ENCODE measurements at regions not wholly inside any gene's neighbourhood (a gene's known extent, or its start where the extent isn't known, plus 50 kb on each side); places are given as distances from the start of the nearest gene placed in this dataset.

DNA sequence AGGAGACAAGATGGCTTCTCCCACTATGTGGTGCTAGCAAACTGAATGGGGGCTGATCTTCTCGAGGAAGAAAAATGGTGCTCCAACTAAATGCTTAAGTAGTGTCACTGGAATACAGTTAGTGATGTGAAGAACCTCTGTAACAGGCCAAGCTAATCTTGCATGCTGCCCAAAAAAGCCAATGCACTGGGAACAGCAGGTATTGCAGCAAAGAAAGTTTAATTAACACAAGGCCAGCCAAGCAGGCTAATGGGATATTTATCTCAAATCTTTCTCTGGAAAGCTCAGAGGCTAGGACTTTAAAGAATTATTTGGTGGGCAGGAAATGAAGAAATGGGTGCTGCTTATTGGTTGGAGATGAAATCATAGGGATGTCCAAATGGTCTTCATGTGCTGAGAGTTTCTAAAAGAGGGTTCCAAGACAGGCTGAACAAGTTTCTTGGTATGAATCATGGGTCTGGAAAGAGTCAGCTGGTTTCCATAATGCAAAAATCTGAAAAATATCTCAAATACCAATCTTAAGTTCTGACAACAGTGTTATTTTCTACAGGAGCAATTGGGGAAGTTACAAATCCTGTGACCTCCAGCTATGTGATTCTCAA is 1550.5 kb downstream of the SLITRK5 start:
- Mint-ChIP-seq H3K36me3 (ENCODE audit: low read depth) (no peaks in the 10 kb centered on the region), H3K4me3 (no peak overlapping the region), H3K9me3 (peaks cover 7% of the 10 kb centered on the region), H3K27me3 (no peaks in the 10 kb centered on the region), H3K27ac (no peak overlapping the region), H3K4me1 (no peaks in the 10 kb centered on the region)
- intact Hi-C loops (cut with micrococcal nuclease), result no loop called here
- TF ChIP-seq, protein P1, sequence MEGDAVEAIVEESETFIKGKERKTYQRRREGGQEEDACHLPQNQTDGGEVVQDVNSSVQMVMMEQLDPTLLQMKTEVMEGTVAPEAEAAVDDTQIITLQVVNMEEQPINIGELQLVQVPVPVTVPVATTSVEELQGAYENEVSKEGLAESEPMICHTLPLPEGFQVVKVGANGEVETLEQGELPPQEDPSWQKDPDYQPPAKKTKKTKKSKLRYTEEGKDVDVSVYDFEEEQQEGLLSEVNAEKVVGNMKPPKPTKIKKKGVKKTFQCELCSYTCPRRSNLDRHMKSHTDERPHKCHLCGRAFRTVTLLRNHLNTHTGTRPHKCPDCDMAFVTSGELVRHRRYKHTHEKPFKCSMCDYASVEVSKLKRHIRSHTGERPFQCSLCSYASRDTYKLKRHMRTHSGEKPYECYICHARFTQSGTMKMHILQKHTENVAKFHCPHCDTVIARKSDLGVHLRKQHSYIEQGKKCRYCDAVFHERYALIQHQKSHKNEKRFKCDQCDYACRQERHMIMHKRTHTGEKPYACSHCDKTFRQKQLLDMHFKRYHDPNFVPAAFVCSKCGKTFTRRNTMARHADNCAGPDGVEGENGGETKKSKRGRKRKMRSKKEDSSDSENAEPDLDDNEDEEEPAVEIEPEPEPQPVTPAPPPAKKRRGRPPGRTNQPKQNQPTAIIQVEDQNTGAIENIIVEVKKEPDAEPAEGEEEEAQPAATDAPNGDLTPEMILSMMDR (IDR thresholded peaks at IDR 0.05), result no peak
- CTCF ChIA-PET, result no interaction called here
- DNase-seq (no peak), ATAC-seq (ENCODE audit: low read depth) (no peak)
- POLR2A ChIA-PET, result no interaction called here

DNA sequence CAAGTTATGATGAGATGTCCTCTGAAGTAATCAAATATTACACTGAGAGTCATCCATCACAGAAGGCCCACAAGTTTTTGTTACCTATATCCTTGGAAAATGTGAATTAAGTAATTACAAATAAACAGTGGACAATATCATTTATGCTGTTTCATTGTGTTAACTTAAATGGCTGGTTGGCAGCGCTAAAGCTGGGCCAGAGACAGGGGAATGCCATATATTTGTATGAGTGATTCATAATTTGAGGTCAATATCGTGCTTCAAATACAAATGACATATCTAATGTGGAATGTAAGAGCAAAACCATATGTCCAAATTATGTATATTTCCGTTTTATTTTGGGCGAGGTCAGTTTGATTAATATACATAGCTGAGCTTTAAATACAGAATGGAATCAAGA is 1556.2 kb downstream of the SLITRK5 start:
- POLR2A ChIA-PET, result no interaction called here
- DNase-seq (no peak), ATAC-seq (ENCODE audit: low read depth) (no peak)
- no peaks in the 10 kb centered on the region for H3K27me3 Mint-ChIP-seq
- TF ChIP-seq, protein P1 (IDR thresholded peaks at IDR 0.05), result no peak
- no peaks in the 10 kb centered on the region for H3K4me1 Mint-ChIP-seq
- no peaks in the 10 kb centered on the region for H3K36me3 Mint-ChIP-seq (ENCODE audit: low read depth)
- H3K4me3 Mint-ChIP-seq, result no peak overlapping the region
- CTCF ChIA-PET, result no interaction called here
- no peak overlapping the region for H3K27ac Mint-ChIP-seq
- intact Hi-C loops (cut with micrococcal nuclease), result no loop called here
- H3K9me3 Mint-ChIP-seq, result peaks cover 19% of the 10 kb centered on the region

DNA sequence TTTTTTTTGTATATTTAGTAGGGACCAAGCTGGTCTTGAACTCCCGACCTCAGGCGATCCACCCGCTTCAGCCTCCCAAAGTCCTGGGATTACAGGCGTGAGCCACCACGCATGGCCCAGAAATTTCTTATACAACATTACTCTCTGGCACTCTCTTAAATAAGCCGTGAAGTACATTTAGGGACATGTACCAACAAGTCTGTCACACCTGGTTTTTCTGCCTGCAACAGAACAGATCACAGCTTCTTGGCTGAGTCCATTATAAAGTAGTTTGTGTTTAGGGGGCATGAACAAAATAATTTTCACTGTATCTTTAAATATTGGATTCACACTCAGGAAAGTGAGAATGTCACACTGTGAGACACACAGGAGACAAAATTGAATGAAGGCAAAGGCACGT is 1567.3 kb downstream of the SLITRK5 start:
- POLR2A ChIA-PET, result no interaction called here
- no peak overlapping the region for H3K4me3 Mint-ChIP-seq
- TF ChIP-seq, protein P1 (IDR thresholded peaks at IDR 0.05), result no peak
- DNase-seq, result no peak
- H3K36me3 Mint-ChIP-seq (ENCODE audit: low read depth), result no peaks in the 10 kb centered on the region
- CTCF ChIA-PET, result no interaction called here
- intact Hi-C loops (cut with micrococcal nuclease), result no loop called here
- no peaks in the 10 kb centered on the region for H3K4me1 Mint-ChIP-seq
- no peak for ATAC-seq (ENCODE audit: low read depth)
- no peaks in the 10 kb centered on the region for H3K27me3 Mint-ChIP-seq
- H3K27ac Mint-ChIP-seq, result no peak overlapping the region
- H3K9me3 Mint-ChIP-seq, result peaks cover 6% of the 10 kb centered on the region

DNA sequence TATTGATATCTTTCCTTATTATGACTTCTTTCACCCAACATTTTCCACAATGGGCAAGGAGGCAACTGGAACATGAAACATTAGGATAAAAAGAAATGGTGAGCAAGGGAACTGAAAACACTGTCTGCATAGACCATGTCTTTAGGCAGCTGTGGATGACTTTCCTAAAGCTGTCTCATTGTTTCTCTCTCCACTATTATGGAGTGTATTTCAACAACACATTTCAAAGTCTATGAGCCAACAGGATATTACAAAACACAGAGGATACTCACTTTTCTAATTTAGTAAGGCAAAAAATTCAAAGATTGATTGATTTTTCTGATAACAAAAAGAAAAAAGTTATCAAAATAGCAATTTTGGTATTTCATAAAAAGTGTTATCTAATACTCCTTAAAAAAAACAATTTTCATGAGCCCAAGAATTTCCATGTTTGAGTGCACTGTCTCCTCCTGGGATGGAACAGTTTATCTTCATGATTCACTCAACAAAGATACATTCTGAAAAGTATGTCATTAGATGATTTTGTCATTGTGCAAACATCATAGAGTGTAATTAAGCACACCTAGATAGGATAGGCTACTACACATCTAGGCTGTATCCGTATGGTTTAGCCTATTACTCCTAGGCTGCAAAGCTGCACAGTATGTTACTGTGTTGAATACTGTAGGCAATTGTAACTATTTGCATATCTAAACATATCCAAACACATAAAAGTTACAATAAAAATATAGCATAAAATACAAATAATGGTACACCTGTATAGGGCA is 1568.4 kb downstream of the SLITRK5 start:
- Mint-ChIP-seq H3K4me3 (no peak overlapping the region), H3K27ac (no peak overlapping the region), H3K4me1 (no peaks in the 10 kb centered on the region), H3K36me3 (ENCODE audit: low read depth) (no peaks in the 10 kb centered on the region), H3K27me3 (no peaks in the 10 kb centered on the region), H3K9me3 (peaks cover 10% of the 10 kb centered on the region)
- ATAC-seq (ENCODE audit: low read depth) (no peak), DNase-seq (no peak)
- ChIA-PET CTCF (no interaction called here), POLR2A (no interaction called here)
- intact Hi-C loops (cut with micrococcal nuclease), result no loop called here
- TF ChIP-seq, protein P1 (IDR thresholded peaks at IDR 0.05), result no peak

DNA sequence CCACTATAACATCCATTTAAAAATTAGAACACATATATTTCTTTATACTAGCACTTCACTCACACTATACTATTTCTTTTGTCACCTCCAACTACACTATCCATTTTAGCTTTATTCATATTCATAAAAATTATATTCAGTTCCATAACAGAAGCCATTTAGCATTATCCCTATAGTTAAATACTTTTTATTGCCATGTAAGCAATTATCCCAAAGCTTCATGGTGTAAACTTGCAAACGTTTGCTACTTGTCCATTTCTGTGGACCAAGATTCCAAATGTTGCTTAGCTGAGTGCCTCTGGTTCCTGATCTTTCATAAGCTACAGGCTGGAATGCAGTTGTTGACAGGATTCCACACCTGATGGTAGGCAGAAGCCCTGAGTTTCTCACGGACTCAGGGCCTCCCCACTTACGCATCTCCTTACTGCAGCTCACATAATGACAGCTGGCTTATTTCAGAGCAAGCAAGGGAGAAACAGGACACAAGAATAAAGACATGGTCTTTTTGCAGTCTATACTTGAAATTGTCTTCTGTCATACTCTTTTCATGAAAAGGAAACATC is 1584.8 kb downstream of the SLITRK5 start:
- intact Hi-C loops (cut with micrococcal nuclease), result no loop called here
- Mint-ChIP-seq H3K4me3 (no peak overlapping the region), H3K9me3 (peaks cover 20% of the 10 kb centered on the region), H3K27ac (no peak overlapping the region), H3K4me1 (no peaks in the 10 kb centered on the region), H3K27me3 (no peaks in the 10 kb centered on the region), H3K36me3 (ENCODE audit: low read depth) (no peaks in the 10 kb centered on the region)
- ATAC-seq (ENCODE audit: low read depth) (no peak), DNase-seq (no peak)
- CTCF ChIA-PET, result no interaction called here
- POLR2A ChIA-PET, result no interaction called here
- TF ChIP-seq, protein P1 (IDR thresholded peaks at IDR 0.05), result no peak
